BJ (cell line): ENCODE measurements at regions not wholly inside any gene's neighbourhood (a gene's known extent, or its start where the extent isn't known, plus 50 kb on each side); places are given as distances from the start of the nearest gene placed in this dataset.

Experiments used
- CTCF ChIA-PET: fragments of 350-600 bp; formaldehyde crosslinking; extraction: SDS; loops from one replicate; lab custom pipeline; 2021; ENCODE audit warnings: antibody characterized with exemption, inconsistent platforms; lab: Yijun Ruan, JAX
- POLR2A ChIA-PET: fragments of 300-600 bp; sonication (Branson Sonifier 250); formaldehyde crosslinking; extraction: SDS; loops from one replicate; lab custom pipeline; 2021; ENCODE audit warnings: antibody characterized with exemption; lab: Charles Lee
- DNase-seq: peaks from one replicate; pipeline ENCODE4 v3.0.0-alpha.2; 2011; ENCODE audit warnings: low read depth
- H3K27me3 ChIP-seq: 2 replicates; pipeline ENCODE4 v1.6.0; 2011; ENCODE audit warnings: low read length; ENCODE audit not compliant: control insufficient read depth, insufficient read depth
- H3K36me3 ChIP-seq: 2 replicates; pipeline ENCODE4 v1.5.1; 2011; ENCODE audit warnings: low read length; ENCODE audit not compliant: control insufficient read depth, insufficient read depth
- H3K4me3 ChIP-seq: 2 replicates; pipeline ENCODE4 v1.5.1; 2011; ENCODE audit warnings: low read depth, mild to moderate bottlenecking, control low read depth, low read length
- CTCF ChIP-seq: IDR thresholded peaks from 2 replicates; pipeline ENCODE4 v1.5.1; 2011; ENCODE audit warnings: low read depth, mild to moderate bottlenecking, control low read depth, inconsistent platforms, low read length, moderate library complexity; ENCODE audit not compliant: insufficient read depth

- H3K4me3 ChIP-seq: no peak overlapping the region
- no peaks in the 10 kb centered on the region for H3K36me3 ChIP-seq
- DNase-seq: no peak
- ChIA-PET POLR2A (no interaction called here), CTCF (interaction anchor here (1.3 kb wide), 1 partner anchor 10 kb away, joined by 3 read pairs; no protein-coding TSS in a partner anchor)
- no peak for TF ChIP-seq CTCF
- no peaks in the 10 kb centered on the region for H3K27me3 ChIP-seq
Observed at GRCh38 chr4:126213996-126214395, 899.2 kb downstream of the FAT4 start.

GRCh38 chr4:126215759-126216158 is 901.0 kb downstream of the FAT4 start:
- H3K4me3 ChIP-seq: no peak overlapping the region
- ChIA-PET CTCF (no interaction called here), POLR2A (no interaction called here)
- DNase-seq: no peak
- no peaks in the 10 kb centered on the region for H3K27me3 ChIP-seq
- no peak for TF ChIP-seq CTCF
- H3K36me3 ChIP-seq: no peaks in the 10 kb centered on the region

- ChIA-PET CTCF (no interaction called here), POLR2A (no interaction called here)
- H3K36me3 ChIP-seq: no peaks in the 10 kb centered on the region
- no peak for TF ChIP-seq CTCF
- no peaks in the 10 kb centered on the region for H3K27me3 ChIP-seq
- H3K4me3 ChIP-seq: no peak overlapping the region
- DNase-seq: no peak
Observed at GRCh38 chr4:126216611-126217010, 901.9 kb downstream of the FAT4 start.

- H3K4me3 ChIP-seq: no peak overlapping the region
- DNase-seq: no peak
Observed at GRCh38 chr4:126221282-126221681, 906.5 kb downstream of the FAT4 start.

GRCh38 chr4:126221717-126222340 is 907.1 kb downstream of the FAT4 start:
- ChIA-PET POLR2A (no interaction called here), CTCF (no interaction called here)
- no peak for TF ChIP-seq CTCF
- no peak for DNase-seq
- Histone ChIP-seq H3K36me3 (no peaks in the 10 kb centered on the region), H3K4me3 (no peak overlapping the region), H3K27me3 (no peaks in the 10 kb centered on the region)

More at GRCh38 chr4:126221282-126221681, 906.5 kb downstream of the FAT4 start:
- Histone ChIP-seq H3K36me3 (no peaks in the 10 kb centered on the region), H3K27me3 (no peaks in the 10 kb centered on the region)
- POLR2A ChIA-PET: no interaction called here
- TF ChIP-seq CTCF: no peak
- CTCF ChIA-PET: no interaction called here
